Activated T-helper 2 cell treated with anti-CD3 and anti-CD28 coated beads, Interferon-gamma antibody, Interleukin-2, Interleukin-4, amounts not matched to agents 10 μg/mL and 5 μg/mL and 100 μg/mL, durations not matched to agents 14 hours and 24 hours and 36 hours (primary cell): ENCODE measurements at regions not wholly inside any gene's neighbourhood (a gene's known extent, or its start where the extent isn't known, plus 50 kb on each side); places are given as distances from the start of the nearest gene placed in this dataset.
"Not testable (repeated sequence)": the region's sequence is repeated elsewhere in the genome, so short reads cannot be mapped to it uniquely, and the experiment has no call there.

Experiments used
- DNase-seq: peaks from one replicate; pipeline ENCODE4 v3.0.0; 2021; ENCODE audit warnings: low spot score
- H3K27ac Mint-ChIP-seq: one replicate; pipeline ENCODE4 v1.8.0; 2021; ENCODE audit warnings: mixed read lengths
- H3K27me3 Mint-ChIP-seq: one replicate; pipeline ENCODE4 v1.8.0; 2021; ENCODE audit warnings: low read depth, mixed read lengths
- H3K36me3 Mint-ChIP-seq: one replicate; pipeline ENCODE4 v1.8.0; 2021; ENCODE audit warnings: low read depth, mixed read lengths
- H3K4me1 Mint-ChIP-seq: one replicate; pipeline ENCODE4 v1.8.0; 2021; ENCODE audit warnings: low read depth, mixed read lengths
- H3K4me3 Mint-ChIP-seq: one replicate; pipeline ENCODE4 v1.8.0; 2021; ENCODE audit warnings: low read depth, mild to moderate bottlenecking, moderate library complexity, mixed read lengths
- H3K9me3 Mint-ChIP-seq: one replicate; pipeline ENCODE4 v1.8.0; 2021; ENCODE audit warnings: mixed read lengths
- intact Hi-C: fragments of 100-400 bp; cut with micrococcal nuclease; formaldehyde crosslinking; loops from one replicate; pipeline ENCODE4 v1.15.1; 2023

DNA sequence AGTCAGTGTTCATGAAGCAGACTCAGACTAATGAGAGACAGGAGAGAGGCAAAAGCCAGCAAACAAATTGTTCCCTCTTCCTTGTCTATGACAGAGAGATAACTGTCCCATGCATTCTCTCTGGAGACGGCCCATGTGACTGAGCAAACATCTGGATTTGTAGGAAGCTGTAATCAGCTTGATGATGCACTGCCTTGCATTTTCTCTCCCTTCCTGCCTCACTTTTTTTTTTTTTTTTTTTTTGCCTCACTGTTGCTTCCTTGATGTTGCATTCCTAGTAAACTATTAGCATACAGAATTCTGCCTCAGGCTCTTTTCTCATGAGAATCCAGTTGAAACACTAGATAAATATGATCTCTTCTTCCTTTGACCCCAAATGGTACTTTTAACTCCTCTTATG is 134.5 kb downstream of the HHIPL2 start:
- Mint-ChIP-seq H3K9me3 (no peaks in the 10 kb centered on the region), H3K36me3 (no peaks in the 10 kb centered on the region), H3K27me3 (no peaks in the 10 kb centered on the region), H3K27ac (no peak overlapping the region), H3K4me1 (peaks cover 5% of the 10 kb centered on the region), H3K4me3 (no peak overlapping the region)
- DNase-seq = no peak
- intact Hi-C loops = no loop called here

GRCh38 chr1:222404710-222405109 is 143.2 kb downstream of the HHIPL2 start:
- Mint-ChIP-seq H3K9me3 (no peaks in the 10 kb centered on the region), H3K4me1 (no peaks in the 10 kb centered on the region), H3K36me3 (no peaks in the 10 kb centered on the region), H3K27me3 (peaks cover 2% of the 10 kb centered on the region), H3K4me3 (no peak overlapping the region), H3K27ac (no peak overlapping the region)
- intact Hi-C loops = no loop called here
- DNase-seq = no peak

- Mint-ChIP-seq H3K36me3 (no peaks in the 10 kb centered on the region), H3K4me3 (no peak overlapping the region), H3K9me3 (peaks cover 3% of the 10 kb centered on the region), H3K27me3 (no peaks in the 10 kb centered on the region), H3K27ac (no peak overlapping the region), H3K4me1 (no peaks in the 10 kb centered on the region)
- intact Hi-C loops = no loop called here
- no peak for DNase-seq
These were observed 148.7 kb downstream of the HHIPL2 start for GRCh38 chr1:222399197-222399596.

DNA sequence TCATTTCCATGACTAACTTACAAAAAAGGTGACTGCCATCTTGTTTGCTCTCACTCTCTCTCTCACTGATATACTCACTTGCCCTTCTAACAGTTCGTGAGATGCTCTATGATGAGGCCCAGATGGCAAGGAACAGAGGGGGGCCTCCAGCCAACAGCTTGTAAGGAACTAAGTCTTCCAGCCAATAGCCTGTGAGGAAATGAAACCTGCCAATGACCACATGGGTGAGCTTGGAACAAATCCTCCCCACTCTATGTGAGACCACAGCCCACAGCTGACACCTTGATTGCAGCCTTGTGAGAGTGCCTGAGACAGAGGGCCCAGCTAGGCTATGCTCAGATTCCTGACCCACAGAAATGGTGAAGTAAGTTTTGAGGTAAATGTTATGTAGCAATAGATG is 153.7 kb downstream of the HHIPL2 start:
- Mint-ChIP-seq H3K4me3 (no peak overlapping the region), H3K4me1 (no peaks in the 10 kb centered on the region), H3K36me3 (no peaks in the 10 kb centered on the region), H3K27ac (no peak overlapping the region), H3K9me3 (peaks cover 3% of the 10 kb centered on the region), H3K27me3 (no peaks in the 10 kb centered on the region)
- intact Hi-C loops = no loop called here
- no peak for DNase-seq

GRCh38 chr1:222392556-222392955 is 155.3 kb downstream of the HHIPL2 start:
- Mint-ChIP-seq H3K36me3 (no peaks in the 10 kb centered on the region), H3K4me1 (no peaks in the 10 kb centered on the region), H3K27ac (no peak overlapping the region), H3K4me3 (no peak overlapping the region), H3K9me3 (peaks cover 3% of the 10 kb centered on the region), H3K27me3 (no peaks in the 10 kb centered on the region)
- intact Hi-C loops = no loop called here
- DNase-seq = no peak

GRCh38 chr1:222390181-222390580 is 157.7 kb downstream of the HHIPL2 start:
- no peak for DNase-seq
- H3K36me3 Mint-ChIP-seq = no peaks in the 10 kb centered on the region
- H3K4me1 Mint-ChIP-seq = no peaks in the 10 kb centered on the region
- no peak overlapping the region for H3K27ac Mint-ChIP-seq
- peaks cover 3% of the 10 kb centered on the region for H3K9me3 Mint-ChIP-seq
- intact Hi-C loops = no loop called here
- no peaks in the 10 kb centered on the region for H3K27me3 Mint-ChIP-seq
- no peak overlapping the region for H3K4me3 Mint-ChIP-seq

GRCh38 chr1:222387007-222387814 is 160.7 kb downstream of the HHIPL2 start:
- DNase-seq = no peak
- Mint-ChIP-seq H3K27me3 (no peaks in the 10 kb centered on the region), H3K27ac (no peak overlapping the region), H3K4me1 (no peaks in the 10 kb centered on the region), H3K36me3 (no peaks in the 10 kb centered on the region), H3K4me3 (no peak overlapping the region), H3K9me3 (no peaks in the 10 kb centered on the region)
- intact Hi-C loops = no loop called here

GRCh38 chr1:222385955-222386354 is 161.9 kb downstream of the HHIPL2 start:
- Mint-ChIP-seq H3K36me3 (no peaks in the 10 kb centered on the region), H3K4me1 (no peaks in the 10 kb centered on the region), H3K27me3 (no peaks in the 10 kb centered on the region), H3K9me3 (no peaks in the 10 kb centered on the region), H3K27ac (no peak overlapping the region), H3K4me3 (no peak overlapping the region)
- no peak for DNase-seq
- intact Hi-C loops = no loop called here

- Mint-ChIP-seq H3K4me3 (no peak overlapping the region), H3K27me3 (no peaks in the 10 kb centered on the region), H3K4me1 (no peaks in the 10 kb centered on the region), H3K36me3 (no peaks in the 10 kb centered on the region), H3K27ac (no peak overlapping the region), H3K9me3 (no peaks in the 10 kb centered on the region)
- intact Hi-C loops = no loop called here
- DNase-seq = no peak
These were observed 162.6 kb downstream of the HHIPL2 start for GRCh38 chr1:222385262-222385661.

GRCh38 chr1:222384531-222384930 is 163.4 kb downstream of the HHIPL2 start:
- H3K4me3 Mint-ChIP-seq = no peak overlapping the region
- H3K27me3 Mint-ChIP-seq = no peaks in the 10 kb centered on the region
- H3K27ac Mint-ChIP-seq = no peak overlapping the region
- no peaks in the 10 kb centered on the region for H3K9me3 Mint-ChIP-seq
- H3K4me1 Mint-ChIP-seq = no peaks in the 10 kb centered on the region
- no peaks in the 10 kb centered on the region for H3K36me3 Mint-ChIP-seq
- intact Hi-C loops = no loop called here
- DNase-seq = no peak

DNA sequence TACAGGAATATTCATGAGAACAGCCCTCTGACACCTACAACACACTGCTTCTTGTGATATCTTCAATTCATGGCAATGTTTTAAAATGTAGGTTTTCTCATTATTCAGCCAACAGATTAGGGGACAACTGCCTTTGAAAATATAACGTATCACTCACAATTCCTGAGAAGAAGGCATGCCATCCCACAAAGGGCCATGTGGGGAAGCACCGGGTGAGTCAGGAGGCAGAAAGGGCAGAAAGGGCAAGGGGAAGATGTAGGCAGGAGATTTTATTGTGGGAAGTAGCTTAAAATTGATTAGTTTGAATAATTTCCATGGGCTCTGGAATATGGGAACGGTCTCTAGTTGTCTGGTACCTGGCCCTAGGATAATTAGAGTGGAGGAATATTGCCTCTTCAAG is 165.7 kb downstream of the HHIPL2 start:
- Mint-ChIP-seq H3K27ac (no peak overlapping the region), H3K4me3 (no peak overlapping the region), H3K27me3 (no peaks in the 10 kb centered on the region), H3K4me1 (no peaks in the 10 kb centered on the region), H3K36me3 (no peaks in the 10 kb centered on the region), H3K9me3 (no peaks in the 10 kb centered on the region)
- intact Hi-C loops = no loop called here
- no peak for DNase-seq

DNA sequence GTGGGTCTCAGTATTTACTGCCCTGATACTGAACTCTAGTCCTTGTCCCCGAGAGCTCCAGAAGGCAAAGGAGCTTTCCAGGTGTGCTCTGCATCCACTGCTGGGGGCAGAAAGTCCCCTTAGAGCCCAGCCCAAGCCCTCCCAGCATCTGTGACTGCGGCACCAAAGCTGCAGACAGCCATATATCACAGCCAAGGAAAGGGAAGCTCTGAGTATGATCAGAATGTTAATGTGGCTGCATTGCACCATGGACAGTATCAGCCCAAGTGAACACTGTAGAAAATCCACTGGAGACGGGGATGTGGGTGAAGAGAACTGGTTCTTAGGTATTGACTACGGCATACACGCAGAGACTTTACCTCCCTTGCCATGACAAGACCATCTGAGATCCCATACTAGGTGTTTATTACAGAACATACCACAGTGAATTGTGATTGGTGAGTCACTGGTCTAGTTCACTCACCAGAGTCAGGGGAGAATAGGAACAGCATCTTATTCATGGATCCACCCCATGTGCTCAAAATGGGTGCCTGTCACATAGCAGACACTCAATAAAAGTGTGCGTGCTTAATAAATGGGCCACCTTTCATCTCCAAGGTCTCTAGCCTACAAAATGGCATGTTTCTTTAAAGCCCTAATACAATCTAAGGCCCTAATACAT is 170.3 kb downstream of the HHIPL2 start:
- no peak for DNase-seq
- Mint-ChIP-seq H3K9me3 (no peaks in the 10 kb centered on the region), H3K4me3 (no peak overlapping the region), H3K27ac (no peak overlapping the region), H3K4me1 (no peaks in the 10 kb centered on the region), H3K27me3 (no peaks in the 10 kb centered on the region), H3K36me3 (no peaks in the 10 kb centered on the region)
- intact Hi-C loops = no loop called here

DNA sequence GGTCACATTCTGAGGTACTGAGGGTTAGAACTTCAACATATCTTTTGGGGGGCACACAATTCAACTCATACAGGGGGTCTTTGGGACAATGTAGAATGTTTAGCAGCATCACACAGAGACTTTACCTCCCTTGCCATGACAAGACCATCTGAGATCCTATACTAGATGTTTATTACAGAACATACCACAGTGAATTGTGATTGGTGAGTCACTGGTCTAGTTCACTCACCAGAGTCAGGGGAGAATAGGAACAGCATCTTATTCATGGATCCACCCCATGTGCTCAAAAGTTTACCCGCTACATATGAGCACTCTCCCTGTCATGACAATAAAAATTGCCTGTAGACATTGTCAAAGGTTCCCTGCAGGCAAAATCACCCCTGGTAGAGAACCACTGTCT is 171.1 kb downstream of the HHIPL2 start:
- H3K27ac Mint-ChIP-seq, H3K36me3 Mint-ChIP-seq, DNase-seq, H3K4me1 Mint-ChIP-seq, H3K27me3 Mint-ChIP-seq, H3K4me3 Mint-ChIP-seq, intact Hi-C loops, H3K9me3 Mint-ChIP-seq: not testable (repeated sequence)
